ENCODE measurements at regions not wholly inside any gene's neighbourhood (a gene's known extent, or its start where the extent isn't known, plus 50 kb on each side); places are given as distances from the start of the nearest gene placed in this dataset.

DNA sequence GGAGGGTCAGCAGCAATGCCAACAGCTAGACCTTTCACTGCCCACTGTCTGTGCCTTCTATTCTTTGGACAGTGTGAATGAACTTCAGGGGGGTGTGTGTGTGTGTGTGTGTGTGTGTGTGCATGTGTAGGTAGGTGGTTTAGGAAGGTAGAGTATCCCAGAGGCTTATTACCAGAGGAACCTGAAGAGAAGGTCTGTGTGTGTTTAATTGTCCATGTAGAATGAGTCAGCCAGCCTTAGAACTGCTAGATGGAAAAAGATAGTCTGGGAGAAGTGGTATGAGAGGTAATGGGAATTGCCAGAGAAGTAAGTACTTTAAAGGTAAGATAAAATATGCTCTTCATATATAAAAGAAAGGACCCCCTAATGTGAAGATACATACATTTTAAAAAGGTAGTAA, 522.2 kb downstream of the PIK3C3 start:
- TF ChIP-seq, protein P1, sequence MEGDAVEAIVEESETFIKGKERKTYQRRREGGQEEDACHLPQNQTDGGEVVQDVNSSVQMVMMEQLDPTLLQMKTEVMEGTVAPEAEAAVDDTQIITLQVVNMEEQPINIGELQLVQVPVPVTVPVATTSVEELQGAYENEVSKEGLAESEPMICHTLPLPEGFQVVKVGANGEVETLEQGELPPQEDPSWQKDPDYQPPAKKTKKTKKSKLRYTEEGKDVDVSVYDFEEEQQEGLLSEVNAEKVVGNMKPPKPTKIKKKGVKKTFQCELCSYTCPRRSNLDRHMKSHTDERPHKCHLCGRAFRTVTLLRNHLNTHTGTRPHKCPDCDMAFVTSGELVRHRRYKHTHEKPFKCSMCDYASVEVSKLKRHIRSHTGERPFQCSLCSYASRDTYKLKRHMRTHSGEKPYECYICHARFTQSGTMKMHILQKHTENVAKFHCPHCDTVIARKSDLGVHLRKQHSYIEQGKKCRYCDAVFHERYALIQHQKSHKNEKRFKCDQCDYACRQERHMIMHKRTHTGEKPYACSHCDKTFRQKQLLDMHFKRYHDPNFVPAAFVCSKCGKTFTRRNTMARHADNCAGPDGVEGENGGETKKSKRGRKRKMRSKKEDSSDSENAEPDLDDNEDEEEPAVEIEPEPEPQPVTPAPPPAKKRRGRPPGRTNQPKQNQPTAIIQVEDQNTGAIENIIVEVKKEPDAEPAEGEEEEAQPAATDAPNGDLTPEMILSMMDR (conservative IDR thresholded peaks at IDR 0.05 in 1 of 2, IDR thresholded peaks at IDR 0.05 in 1 of 2; ENCODE audit: low read depth in 1 of 2, low read length in 2 of 2), result no peak
- TF ChIP-seq EZH2 (IDR thresholded peaks at IDR 0.05; ENCODE audit: low read length, missing control alignments), result no peak

All from fibroblast of lung (primary cell).